HG03139 (cell line): ENCODE measurements at regions not wholly inside any gene's neighbourhood (a gene's known extent, or its start where the extent isn't known, plus 50 kb on each side); places are given as distances from the start of the nearest gene placed in this dataset.
"Not testable (repeated sequence)": the region's sequence is repeated elsewhere in the genome, so short reads cannot be mapped to it uniquely, and the experiment has no call there.

Experiments used
- ATAC-seq: cut with Tn5 transposase; IDR thresholded peaks from one replicate; pipeline ENCODE4 v1.9.1; 2021; ENCODE audit not compliant: unreplicated experiment

- no peak for ATAC-seq
Measured at GRCh38 chr10:80938903-80939302, 401.2 kb downstream of the SH2D4B start.

- ATAC-seq, result peak; percentile 65
Measured at GRCh38 chr10:80945264-80945880, 407.7 kb downstream of the SH2D4B start.

DNA sequence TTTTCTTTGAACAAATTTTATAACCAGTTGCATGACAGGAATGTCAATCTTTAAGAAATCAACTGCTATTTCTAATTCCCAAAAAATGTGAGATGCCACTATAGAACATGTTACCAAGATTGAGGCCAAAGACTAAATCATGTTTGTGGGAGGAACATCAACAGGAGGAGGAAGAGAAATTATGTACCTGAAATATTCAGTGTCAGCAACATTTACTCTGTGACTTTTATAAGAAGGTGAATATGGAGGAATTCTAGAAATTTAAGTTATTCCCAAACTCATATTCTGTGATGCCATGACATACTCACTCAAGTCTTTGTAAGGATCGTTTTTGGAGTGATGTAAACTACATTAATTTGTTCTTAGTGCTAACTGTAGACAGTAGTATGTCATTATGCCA lies 408.4 kb downstream of the SH2D4B start:
- no peak for ATAC-seq

DNA sequence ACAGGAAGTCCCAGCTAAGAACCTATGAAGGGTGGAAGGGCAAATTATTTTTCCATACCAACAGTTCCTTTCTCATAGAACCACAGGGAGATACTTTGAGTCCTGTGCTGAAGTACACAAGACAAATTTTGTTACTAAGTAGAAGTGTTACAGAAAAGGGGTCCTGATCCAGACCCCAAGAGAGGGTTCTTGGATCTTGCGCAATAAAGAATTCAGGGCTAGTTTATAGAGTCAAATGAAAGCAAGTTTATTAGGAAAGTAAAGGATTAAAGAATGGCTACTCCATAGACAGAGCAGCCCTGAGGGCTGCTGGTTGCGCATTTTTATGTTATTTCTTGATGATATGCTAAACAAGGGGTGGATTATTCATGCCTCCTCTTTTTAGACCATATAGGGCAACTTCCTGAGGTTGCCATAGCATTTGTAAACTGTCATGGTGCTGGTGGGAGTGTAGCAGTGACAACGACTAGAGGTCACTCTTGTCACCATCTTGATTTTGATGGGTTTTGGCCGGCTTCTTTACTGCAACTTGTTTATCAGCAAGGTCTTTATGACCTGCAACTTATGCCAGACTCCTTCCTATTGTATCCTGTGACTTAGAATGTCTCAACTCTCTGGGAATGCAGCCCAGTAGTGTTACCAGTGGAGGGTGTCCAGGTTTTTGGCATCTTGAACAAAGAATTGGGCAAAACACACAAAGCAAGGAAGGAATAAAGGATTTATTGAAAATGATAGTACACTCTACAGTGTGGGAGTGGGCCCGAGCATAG lies 409.4 kb downstream of the SH2D4B start:
- ATAC-seq, result no peak

DNA sequence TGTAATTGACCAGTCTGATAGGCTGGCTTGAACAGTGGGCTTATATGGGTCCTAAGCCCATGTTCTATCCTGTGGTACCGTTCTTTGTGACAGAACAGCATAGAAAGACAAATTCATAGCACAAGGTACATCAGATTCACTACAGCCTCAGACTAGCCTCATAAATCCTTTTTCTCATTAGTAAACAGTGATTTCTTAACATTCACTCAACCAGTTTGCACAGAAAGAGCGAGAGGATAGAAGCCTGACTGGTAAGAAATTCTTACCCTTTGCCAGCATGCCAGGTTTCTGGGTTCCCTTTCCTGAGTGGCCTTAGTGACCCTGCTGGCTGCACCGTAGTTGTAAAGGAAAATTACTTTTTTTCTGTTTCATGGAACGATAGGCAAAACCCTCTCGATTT lies 412.1 kb downstream of the SH2D4B start:
- ATAC-seq, result no peak

DNA sequence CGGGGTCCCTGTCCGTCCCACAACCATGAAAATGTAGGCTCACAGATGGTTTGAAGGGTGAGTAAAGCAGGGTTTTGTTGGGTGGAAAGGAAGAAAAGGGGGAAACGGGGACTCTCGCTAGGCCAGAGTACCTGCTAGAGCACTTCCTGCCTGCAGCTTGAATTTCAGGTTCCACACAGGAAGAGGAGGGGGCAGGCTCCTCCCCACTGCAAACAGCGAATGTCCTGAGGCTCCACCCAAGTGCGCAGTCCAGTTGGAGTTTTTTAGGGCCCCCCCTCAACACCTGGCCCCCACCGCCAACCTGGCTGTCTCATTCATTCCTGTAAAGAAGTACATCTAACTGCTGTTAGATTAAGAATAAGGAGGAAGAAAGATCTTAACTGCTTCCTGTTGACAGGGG lies 414.7 kb downstream of the SH2D4B start:
- no peak for ATAC-seq

- ATAC-seq, result no peak
Measured at GRCh38 chr10:80957161-80957560, 419.5 kb downstream of the SH2D4B start.

DNA sequence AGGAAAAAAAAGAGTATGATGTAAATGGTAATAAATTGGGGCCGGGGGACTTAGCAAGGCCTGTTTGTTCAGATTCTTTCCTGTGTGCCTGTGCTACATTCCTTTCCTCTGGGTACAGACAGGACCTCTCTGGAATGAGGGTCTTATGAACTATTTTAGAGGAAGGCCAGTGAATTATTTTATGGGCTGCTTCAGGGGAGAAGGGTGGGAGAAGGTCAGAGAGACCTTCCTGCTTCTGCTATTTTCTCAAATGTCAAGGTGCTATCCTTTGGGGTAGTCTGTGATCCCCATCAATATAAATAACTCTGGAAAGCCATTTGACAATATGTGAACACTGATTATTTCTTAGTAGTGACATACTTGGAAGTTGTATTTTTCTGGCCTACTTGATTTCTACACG lies 426.5 kb downstream of the SH2D4B start:
- no peak for ATAC-seq

- ATAC-seq, result peak; percentile 69
Measured at GRCh38 chr10:80964955-80965614, 427.4 kb downstream of the SH2D4B start.

DNA sequence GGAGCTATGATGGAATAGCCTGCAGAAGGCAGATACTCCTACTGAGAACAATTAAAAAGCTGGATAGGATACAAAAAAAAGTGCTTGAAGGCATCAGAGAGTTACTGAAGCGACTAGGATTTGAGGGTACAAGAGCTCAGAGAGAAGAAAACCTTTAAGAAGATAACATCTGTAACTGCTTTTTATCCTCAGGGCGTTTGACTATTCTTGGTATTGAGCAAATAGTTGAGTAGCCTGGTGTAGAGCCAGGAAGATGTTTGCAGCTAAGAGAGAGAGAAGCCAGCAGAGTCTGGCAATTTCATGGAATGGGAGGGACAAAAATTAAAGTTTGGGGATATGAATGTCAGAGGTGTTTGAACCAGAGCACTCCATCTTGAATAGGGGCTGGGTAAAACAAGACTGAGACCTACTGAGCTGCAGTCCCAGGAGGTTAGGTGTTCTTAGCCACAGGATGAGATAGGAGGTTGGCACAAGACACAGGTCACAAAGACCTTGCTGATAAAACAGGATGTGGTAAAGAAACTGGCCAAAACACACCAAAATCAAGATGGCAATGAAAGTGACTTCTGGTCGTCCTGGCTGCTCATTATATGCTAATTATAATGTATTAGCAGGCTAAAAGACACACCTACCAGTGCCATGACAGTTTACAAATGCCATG lies 428.8 kb downstream of the SH2D4B start:
- ATAC-seq, result no peak

- not testable (repeated sequence) for ATAC-seq
Measured at GRCh38 chr10:80967357-80967756, 429.7 kb downstream of the SH2D4B start.

DNA sequence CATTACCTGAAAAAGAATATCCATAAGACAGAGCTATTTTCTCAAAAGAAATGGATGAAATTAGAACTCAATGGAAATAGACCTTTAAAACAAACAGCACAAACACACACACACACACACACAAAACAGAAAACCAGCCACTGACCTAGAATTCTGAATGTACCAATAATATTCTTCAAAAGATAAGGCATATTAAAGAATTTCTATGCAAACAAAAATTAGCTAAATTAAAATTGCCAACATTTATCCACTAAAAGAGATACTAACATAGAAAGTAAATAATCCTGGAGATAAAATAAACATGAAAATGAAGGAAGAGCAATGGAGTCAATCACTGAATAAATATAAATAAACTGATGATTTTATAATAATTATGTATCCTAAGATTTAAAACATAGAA lies 431.2 kb downstream of the SH2D4B start:
- ATAC-seq, result no peak

DNA sequence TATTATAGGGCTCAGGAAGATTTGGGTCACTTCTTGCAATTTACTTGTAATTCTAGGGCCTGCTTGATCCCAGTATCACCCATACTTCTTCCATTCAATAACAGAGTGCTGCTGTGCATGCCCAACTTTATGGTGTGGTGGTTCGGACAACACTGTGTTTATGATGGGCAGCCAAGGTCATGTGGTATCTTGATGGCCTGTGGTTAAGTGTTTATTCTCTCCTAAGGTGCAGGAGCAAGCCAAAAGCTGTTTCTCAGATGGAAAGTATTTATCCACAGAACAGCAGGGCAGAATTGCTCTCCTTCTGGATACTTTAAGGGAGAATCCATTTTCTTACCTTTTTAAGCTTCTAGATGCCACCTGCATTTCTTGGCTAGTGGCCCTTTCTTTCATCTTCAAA lies 433.8 kb downstream of the SH2D4B start:
- no peak for ATAC-seq

GRCh38 chr10:80976658-80977057 lies 439.0 kb downstream of the SH2D4B start:
- ATAC-seq, result no peak

- ATAC-seq, result no peak
Measured at GRCh38 chr10:80985102-80985501, 447.4 kb downstream of the SH2D4B start.

GRCh38 chr10:80986596-80986995 lies 448.9 kb downstream of the SH2D4B start:
- ATAC-seq, result no peak

GRCh38 chr10:80988755-80989154 lies 451.1 kb downstream of the SH2D4B start:
- no peak for ATAC-seq

DNA sequence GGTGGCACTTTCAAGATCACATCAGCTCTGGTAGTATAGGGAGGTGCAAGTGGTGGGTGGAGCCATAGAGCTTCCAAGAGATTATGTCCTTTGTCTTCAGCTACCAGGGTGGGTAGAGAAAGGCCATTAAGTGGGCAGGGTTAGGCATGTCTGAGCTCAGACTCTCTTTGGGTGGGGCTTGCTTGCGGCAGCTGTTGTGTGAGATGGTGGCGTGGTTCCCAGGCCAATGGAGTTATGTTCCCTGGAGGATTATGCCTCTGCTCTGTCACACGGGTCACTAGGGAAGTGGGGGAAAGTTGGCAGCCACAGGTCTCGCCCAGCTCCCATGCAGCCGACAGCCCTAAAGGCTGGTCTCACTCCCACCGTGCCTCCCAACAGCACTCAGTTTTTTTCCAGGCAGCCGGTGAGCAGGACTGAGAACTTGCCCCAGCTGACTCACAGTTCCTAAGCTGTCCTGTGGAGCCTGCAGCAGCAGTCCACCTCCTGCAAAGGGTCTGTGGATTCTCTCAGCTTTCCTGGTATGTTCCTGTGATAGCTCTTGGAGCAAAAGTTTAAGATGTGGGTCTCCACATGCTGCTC lies 459.0 kb downstream of the SH2D4B start:
- ATAC-seq, result no peak

GRCh38 chr10:81000781-81001180 lies 463.1 kb downstream of the SH2D4B start:
- ATAC-seq, result no peak

- no peak for ATAC-seq
Measured at GRCh38 chr10:81002382-81002781, 464.7 kb downstream of the SH2D4B start.

GRCh38 chr10:81007872-81008271 lies 470.2 kb downstream of the SH2D4B start:
- no peak for ATAC-seq
